Activated CD4-positive, alpha-beta T cell treated with anti-CD3 and anti-CD28 coated beads for 24 hours (primary cell): ENCODE measurements at regions not wholly inside any gene's neighbourhood (a gene's known extent, or its start where the extent isn't known, plus 50 kb on each side); places are given as distances from the start of the nearest gene placed in this dataset.
"Not testable (repeated sequence)": the region's sequence is repeated elsewhere in the genome, so short reads cannot be mapped to it uniquely, and the experiment has no call there.

Experiments used
- DNase-seq, 2 donors: peaks; one replicate each; pipeline ENCODE4 v3.0.0-alpha.2; 2020; ENCODE audit warnings: low read depth in 2 of 2

DNA sequence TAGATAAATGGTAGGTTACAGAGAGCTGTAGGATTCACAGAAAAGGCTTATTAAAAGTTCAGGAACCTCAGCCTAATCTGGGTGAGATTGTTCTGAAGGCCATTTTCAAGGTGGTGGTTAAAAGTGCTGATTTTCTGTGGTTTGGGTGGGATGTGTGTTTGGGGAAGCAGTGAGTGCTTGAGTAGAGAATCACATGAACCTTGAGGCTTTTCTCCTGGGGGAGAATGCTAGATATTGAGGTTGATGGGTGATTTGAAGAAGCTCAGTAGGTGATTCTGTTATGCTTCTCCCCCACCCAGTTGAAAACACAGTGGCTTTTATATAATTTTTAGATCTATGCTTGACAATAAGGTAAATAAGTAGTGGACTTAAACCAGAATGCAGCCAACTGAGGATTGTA is 420.9 kb downstream of the PCNX1 start:
- no peak for DNase-seq

- DNase-seq, result no peak
Observed at GRCh38 chr14:71328954-71329353, 421.7 kb downstream of the PCNX1 start.

- no peak for DNase-seq
Observed at GRCh38 chr14:71331403-71331802, 424.1 kb downstream of the PCNX1 start.

DNA sequence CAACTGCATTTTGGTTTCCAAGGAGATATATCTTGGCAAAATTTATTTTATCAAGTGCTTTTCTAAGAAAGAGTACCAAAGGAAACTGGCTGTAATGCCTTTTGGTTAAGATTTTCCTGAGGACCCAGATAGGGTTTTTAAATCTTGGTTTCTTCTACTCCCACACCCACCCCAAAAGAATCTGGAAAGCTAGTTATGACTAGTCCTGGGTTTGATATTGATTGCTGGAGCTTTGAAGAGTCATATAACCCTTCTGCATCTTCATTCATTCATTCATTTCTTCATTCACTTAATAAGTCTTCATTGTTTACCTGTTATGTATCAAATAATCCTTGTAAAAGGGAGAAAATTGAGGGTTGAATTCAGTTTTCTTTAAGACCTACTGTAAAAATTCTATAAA is 425.2 kb downstream of the PCNX1 start:
- DNase-seq, result no peak

DNA sequence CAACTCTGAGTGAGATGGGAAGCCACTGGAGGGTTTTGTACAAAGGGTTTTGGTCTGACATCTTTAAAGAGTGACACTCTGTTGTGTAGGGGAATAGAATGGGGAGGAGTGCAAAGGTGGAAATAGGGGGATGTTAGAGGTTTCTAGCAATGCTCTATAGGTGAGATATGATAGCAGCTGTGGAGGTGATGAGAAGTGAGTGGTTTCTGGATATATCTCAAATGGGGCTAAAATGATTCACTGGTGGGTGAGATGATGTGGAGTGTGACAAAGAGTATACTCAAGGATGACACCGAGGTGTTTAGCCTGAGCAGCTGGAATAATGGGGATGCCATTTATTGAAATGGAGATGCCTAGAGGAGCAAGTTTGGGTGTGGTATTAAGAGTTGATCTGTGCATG is 426.4 kb downstream of the PCNX1 start:
- DNase-seq, result no peak

- DNase-seq, result no peak
Observed at GRCh38 chr14:71336489-71337192, 429.4 kb downstream of the PCNX1 start.

GRCh38 chr14:71338153-71338552 is 430.9 kb downstream of the PCNX1 start:
- DNase-seq, result no peak

GRCh38 chr14:71339650-71340415 is 432.6 kb downstream of the PCNX1 start:
- no peak for DNase-seq

GRCh38 chr14:71341156-71341555 is 433.9 kb downstream of the PCNX1 start:
- DNase-seq, result no peak

GRCh38 chr14:71343724-71344123 is 436.5 kb downstream of the PCNX1 start:
- DNase-seq, result no peak

DNA sequence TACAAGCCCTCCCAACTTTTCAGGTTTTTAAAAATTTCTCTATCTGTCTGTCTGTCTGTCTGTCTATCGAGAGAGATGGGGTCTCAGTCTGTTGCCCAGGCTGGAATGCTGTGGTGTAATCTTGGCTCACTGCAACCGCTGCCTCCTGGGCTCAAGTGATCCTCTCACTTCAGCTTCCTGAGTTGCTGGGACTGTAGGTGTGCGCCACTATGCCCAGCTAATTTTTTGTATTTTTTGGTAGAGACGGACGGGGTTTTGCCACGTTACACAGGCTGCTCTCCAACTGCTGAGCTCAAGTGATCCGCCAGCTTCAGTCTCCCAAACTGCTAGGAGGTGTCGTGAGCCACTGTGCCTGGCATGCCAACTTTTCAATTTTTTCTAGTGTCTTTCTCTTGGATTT is 437.2 kb downstream of the PCNX1 start:
- no peak for DNase-seq

GRCh38 chr14:71346685-71347084 is 439.4 kb downstream of the PCNX1 start:
- no peak for DNase-seq

DNA sequence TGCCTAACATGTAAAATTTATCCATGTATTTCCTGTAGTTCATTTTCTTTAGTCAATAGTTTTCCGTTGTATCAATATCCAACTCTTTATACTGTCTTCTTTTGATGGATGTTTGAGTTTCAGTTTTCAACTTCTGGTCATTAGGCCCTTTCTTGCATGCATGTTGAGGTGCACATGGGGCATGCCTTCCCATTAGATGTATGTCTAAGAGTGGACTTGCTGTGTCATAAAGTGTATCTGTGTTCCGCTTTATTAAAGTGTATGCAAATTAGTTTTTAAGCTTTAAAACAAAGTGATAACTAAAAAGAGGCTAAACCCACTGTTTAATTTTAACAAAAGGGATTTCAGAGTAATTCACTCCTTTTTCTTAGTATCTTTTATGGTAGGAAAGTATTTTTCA is 441.1 kb downstream of the PCNX1 start:
- DNase-seq, result no peak

- DNase-seq, result no peak
Observed at GRCh38 chr14:71348817-71349216, 441.6 kb downstream of the PCNX1 start.

DNA sequence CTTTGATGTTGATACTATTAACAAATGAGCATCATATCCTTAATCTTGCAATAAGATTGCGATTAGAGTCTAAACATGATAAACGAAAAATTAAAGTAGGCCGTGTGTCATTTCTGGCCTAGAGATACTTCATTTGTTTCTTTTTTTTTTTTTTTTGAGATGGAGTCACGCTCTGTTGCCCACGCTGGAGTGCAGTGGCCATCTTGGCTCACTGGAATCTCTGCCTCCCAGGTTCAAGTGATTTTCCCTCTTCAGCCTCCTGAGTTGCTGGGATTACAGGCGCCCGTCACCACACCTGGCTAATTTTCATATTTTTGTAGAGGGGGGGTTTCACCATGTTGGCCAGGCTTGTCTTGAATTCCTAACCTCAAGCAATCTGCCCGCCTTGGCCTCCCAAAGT is 446.9 kb downstream of the PCNX1 start:
- no peak for DNase-seq

DNA sequence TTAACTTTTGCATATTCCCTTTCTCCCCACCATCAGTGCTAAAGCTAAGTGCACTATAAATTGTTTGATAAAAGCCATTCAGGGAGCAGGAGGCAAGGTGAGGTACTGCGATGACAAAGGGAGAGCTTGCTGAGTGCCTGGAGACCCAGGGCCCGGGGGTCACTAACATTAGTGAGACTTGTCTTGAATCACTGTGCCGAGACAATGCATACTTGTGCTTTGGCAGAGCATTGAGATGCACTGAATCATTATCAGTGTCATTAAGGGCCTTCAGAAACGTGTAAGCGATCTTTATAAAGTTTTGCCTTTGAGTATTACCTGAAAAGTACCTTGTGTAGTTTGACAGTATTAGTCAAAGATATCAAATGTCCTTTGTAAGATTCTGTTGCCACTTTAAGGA is 447.5 kb downstream of the PCNX1 start:
- no peak for DNase-seq

- no peak for DNase-seq
Observed at GRCh38 chr14:71355324-71356201, 448.3 kb downstream of the PCNX1 start.

- DNase-seq, result no peak
Observed at GRCh38 chr14:71358209-71358931, 451.1 kb downstream of the PCNX1 start.

DNA sequence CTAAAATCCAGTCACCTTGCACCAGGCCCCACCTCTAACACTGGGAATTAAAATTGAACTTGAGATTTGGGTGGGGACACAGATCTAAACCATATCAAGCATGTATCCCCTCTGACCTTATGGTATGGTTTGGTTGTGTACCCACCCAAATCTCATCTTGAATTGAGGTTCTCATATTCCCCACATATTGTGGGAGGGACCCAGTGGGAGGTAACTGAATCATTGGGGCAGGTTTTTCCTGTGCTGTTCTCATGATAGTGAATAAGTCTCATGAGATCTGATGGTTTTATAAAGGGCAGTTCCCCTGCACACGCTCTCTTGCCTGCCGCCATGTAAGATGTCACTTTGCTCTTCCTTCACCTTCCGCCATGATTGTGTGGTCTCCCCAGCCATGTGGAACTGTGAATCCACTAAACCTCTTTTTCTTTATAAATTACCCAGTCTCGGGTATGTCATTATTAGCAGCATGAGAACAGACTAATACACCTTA is 451.7 kb downstream of the PCNX1 start:
- DNase-seq, result not testable (repeated sequence)

DNA sequence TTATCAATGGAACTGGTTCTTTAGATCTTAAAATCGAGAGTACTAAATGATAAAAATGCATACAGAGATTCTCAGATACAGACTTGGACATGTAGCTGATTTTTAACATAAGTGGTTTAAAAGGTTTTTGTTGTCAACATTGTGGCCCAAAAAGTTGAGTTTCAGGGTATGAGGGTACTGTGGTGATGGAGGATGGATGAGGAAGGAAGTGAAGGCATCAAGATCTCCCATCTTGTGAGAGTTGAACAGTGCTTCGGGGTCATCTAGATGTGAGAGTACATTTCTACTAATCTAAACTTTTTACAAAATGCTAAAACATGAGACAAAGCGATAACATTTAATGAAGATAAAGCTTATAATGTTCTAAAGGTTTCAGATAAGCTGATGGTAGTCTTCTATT is 452.6 kb downstream of the PCNX1 start:
- DNase-seq, result no peak

DNA sequence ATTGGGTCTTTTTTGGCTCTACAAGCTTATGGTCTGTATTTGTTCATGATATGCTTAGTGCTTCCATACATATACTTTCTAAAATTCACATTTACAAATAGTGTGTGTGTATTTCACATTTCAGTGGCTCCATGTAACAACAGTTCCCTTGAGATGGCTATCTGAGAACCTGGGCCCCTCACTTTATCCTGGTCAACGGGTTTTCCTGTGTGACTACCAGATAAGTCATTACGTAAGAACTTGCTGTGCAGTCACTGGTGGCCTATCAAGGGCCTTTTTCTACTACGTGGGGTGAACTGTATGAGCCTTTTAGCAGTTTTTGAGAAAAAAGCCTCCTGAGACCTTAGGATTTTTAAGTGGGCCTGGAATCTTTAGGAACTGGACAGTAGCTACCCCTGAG is 454.1 kb downstream of the PCNX1 start:
- no peak for DNase-seq

DNA sequence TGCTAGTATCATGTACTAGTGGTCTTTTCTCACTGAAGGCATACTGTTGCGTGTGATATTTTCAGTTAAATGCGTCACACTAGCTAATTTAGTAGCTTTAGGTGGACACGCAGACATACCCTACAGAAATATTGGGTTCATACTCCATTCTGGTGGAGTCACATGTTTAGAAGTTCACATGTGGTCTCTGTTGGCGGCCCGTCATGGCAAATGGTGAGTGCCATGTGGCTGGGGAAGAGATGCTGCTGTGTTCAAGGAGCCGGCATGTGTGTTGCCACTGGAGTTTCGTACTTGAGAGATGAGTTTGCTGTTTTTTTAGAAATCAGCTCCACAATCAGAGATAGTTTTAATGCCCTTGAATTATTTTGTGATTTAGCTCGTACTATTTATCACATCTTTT is 454.6 kb downstream of the PCNX1 start:
- DNase-seq, result no peak
